ENCODE measurements at regions not wholly inside any gene's neighbourhood (a gene's known extent, or its start where the extent isn't known, plus 50 kb on each side); places are given as distances from the start of the nearest gene placed in this dataset.
A peak's percentile ranks its signal among the peaks of the same experiment; 100 is the strongest.

DNA sequence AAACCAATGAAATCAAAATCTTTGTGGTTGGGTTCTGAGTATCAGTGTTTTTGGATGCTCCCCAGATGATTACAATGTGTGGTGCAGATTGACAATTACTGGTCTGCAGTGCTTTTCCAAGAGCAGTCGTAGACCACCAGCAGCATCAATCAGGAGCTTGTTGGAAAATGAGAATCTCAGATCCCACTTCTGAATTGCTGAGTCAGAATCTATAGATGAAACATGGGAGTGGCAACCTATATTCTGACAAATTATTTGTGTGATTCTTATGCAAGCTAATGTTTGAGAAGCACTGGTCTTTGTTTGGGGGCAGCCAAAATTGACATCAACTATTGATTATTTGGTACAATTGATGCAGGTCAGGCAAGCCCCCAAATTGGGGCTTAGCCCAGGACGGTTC lies 539.9 kb upstream of the BTBD3 start:
- H3K14ac ChIP-seq (ENCODE audit: insufficient read length): no peak overlapping the region
- H3K79me2 ChIP-seq (ENCODE audit: control insufficient read depth in 1 of 2, insufficient read depth in 2 of 2, low read length in 2 of 2): no peaks in the 10 kb centered on the region
- no peaks in the 10 kb centered on the region; a peak in 2 of 8 replicates for H3K36me3 ChIP-seq (ENCODE audit: control insufficient read depth in 2 of 4, insufficient read depth in 4 of 4, low read length in 3 of 4)
- H3K9me3 ChIP-seq (ENCODE audit: insufficient read depth in 2 of 2, low read depth in 1 of 2, low read length in 1 of 2): peaks cover 0 to 3% of the 10 kb centered on the region in 2 experiments; a peak in 1 of 4 replicates
- no peak overlapping the region for H3K4ac ChIP-seq (replicated peaks; ENCODE audit: insufficient read length, low read depth, low read length)
- no peak overlapping the region for H3K18ac ChIP-seq (ENCODE audit: extremely low read depth, low read length)
- peaks cover 5 to 18% (median 9%) of the 10 kb centered on the region in 4 experiments for H3K4me1 ChIP-seq (replicated peaks in 1 of 4; ENCODE audit: control insufficient read depth in 3 of 4, insufficient read depth in 4 of 4, low read length in 3 of 4)
- H3K23me2 ChIP-seq (ENCODE audit: low read depth, low read length): peaks cover 2% of the 10 kb centered on the region; the same call in 1 of the 2 replicates
- POLR2A ChIA-PET (ENCODE audit: partially characterized antibody): no interaction called here
- peak overlapping the region; percentile 96; the same call in 1 of the 2 replicates for H2BK12ac ChIP-seq (ENCODE audit: low read depth, low read length)
- 0 out of 2 replicates have a peak overlapping the region, but pooled peaks have one; percentile 11 for H2BK15ac ChIP-seq (ENCODE audit: low read length)
- no peaks in the 10 kb centered on the region for H4K20me1 ChIP-seq (replicated peaks in 1 of 2; ENCODE audit: control insufficient read depth in 1 of 2, insufficient read depth in 2 of 2, low read length in 2 of 2)
- no peak overlapping the region for H3K23ac ChIP-seq (ENCODE audit: insufficient read length)
- FAIRE-seq: no peak
- H3K79me1 ChIP-seq (ENCODE audit: low read depth, low read length): no peaks in the 10 kb centered on the region
- H3K9ac ChIP-seq (replicated peaks in 1 of 4; ENCODE audit: extremely low read depth in 1 of 4, low read depth in 3 of 4, low read length in 3 of 4): no peak overlapping the region
- CTCF ChIA-PET (ENCODE audit: partially characterized antibody): interaction anchor here (1.5 kb wide), 1 partner anchor 26 kb away, joined by 3 read pairs; no protein-coding TSS in a partner anchor
- no peak overlapping the region for H4K8ac ChIP-seq (ENCODE audit: extremely low read depth, insufficient read depth, low read length)
- H2BK20ac ChIP-seq (ENCODE audit: low read length): no peak overlapping the region
- H3K27me3 ChIP-seq (replicated peaks in 1 of 4; ENCODE audit: control insufficient read depth in 3 of 4, extremely low read depth in 1 of 4, insufficient read depth in 3 of 4, low read length in 3 of 4): no peaks in the 10 kb centered on the region
- H3K4me3 ChIP-seq (ENCODE audit: extremely low read depth in 1 of 4, insufficient read depth in 2 of 4, low read depth in 3 of 4, low read length in 4 of 4): no peak overlapping the region
- no peak overlapping the region for H2BK120ac ChIP-seq (replicated peaks; ENCODE audit: low read depth, low read length)
- H2AK5ac ChIP-seq (ENCODE audit: low read depth, low read length): no peak overlapping the region
- H3K27ac ChIP-seq (ENCODE audit: low read depth, low read length): no peak overlapping the region
- TF ChIP-seq JUN (IDR thresholded peaks at IDR 0.05; ENCODE audit: low read depth, low read length) (no peak), TAF1 (IDR thresholded peaks at IDR 0.05; ENCODE audit: low read depth, low read length) (no peak), CEBPB (IDR thresholded peaks at IDR 0.05; ENCODE audit: low read depth, low read length) (no peak), SAP30 (IDR thresholded peaks at IDR 0.05; ENCODE audit: insufficient read depth, insufficient replicate concordance, low read length) (no peak), EZH2 (IDR thresholded peaks at IDR 0.05; ENCODE audit: low read depth, low read length, severe bottlenecking) (no peak)
- WGBS, 2 experiments (ENCODE audit: extremely low coverage in 1 of 2, insufficient coverage in 1 of 2, insufficient read length in 1 of 2, insufficient replicate concordance in 2 of 2, low coverage in 1 of 2, low lambda C conversion rate in 2 of 2, missing lambda C conversion rate in 1 of 2): 75% methylated on average over 2 of the region's 2 CpGs; no CpG with 5 or more reads in 1 of the 2 experiments
- H3K56ac ChIP-seq (replicated peaks; ENCODE audit: insufficient read length, low read depth, low read length): no peak overlapping the region
- no peak for DNase-seq (ENCODE audit: low read depth in 1 of 2, low spot score in 2 of 2)
- no peak overlapping the region; a peak in 1 of 4 replicates for H3K4me2 ChIP-seq (ENCODE audit: insufficient read depth in 1 of 2, low read depth in 2 of 2, low read length in 2 of 2)
- no peak overlapping the region for H4K91ac ChIP-seq (replicated peaks; ENCODE audit: insufficient read length, low read length)
- H4K5ac ChIP-seq (ENCODE audit: insufficient read length, low read depth, low read length): no peak overlapping the region
- no peak overlapping the region for H2AFZ ChIP-seq (ENCODE audit: low read length)
- no peak overlapping the region for H2BK5ac ChIP-seq (ENCODE audit: low read depth, low read length)

Measured in H1 (cell line).